Thoracic aorta (tissue), 2 donors: ENCODE measurements at regions not wholly inside any gene's neighbourhood (a gene's known extent, or its start where the extent isn't known, plus 50 kb on each side); places are given as distances from the start of the nearest gene placed in this dataset.

ENCODE experiments used
- ATAC-seq: fragments of 150-250 bp; one replicate; pipeline ENCODE4 v1.8.0; 2017; ENCODE audit warnings: low read depth; ENCODE audit not compliant: insufficient number of reproducible peaks, low FRiP score
- DNase-seq: peaks from one replicate; pipeline ENCODE4 v3.0.0-alpha.2; 2020; ENCODE audit warnings: low spot score
- H3K27ac ChIP-seq, 2 donors: fragments of 200-600 bp; sonication (generic); 1 replicate in 1 of 2; 2 replicates in 1 of 2; pipeline ENCODE4 v1.5.1; 2016; ENCODE audit warnings: mild to moderate bottlenecking in 2 of 2, moderate library complexity in 2 of 2
- H3K27me3 ChIP-seq: fragments of 200-600 bp; sonication (generic); replicated peaks from 2 replicates; pipeline ENCODE4 v1.6.0; 2016; ENCODE audit warnings: mild to moderate bottlenecking; ENCODE audit not compliant: insufficient read depth
- H3K36me3 ChIP-seq: fragments of 200-600 bp; sonication (generic); one replicate; pipeline ENCODE4 v1.5.1; 2016
- H3K4me1 ChIP-seq, 2 donors: fragments of 200-600 bp; sonication (generic); 1 replicate in 1 of 2; 2 replicates in 1 of 2; pipeline versions ENCODE4 v1.5.1 to v1.6.0; 2016; ENCODE audit warnings: low read depth in 2 of 2, mild to moderate bottlenecking in 1 of 2; ENCODE audit not compliant: control insufficient read depth in 1 of 2
- H3K4me3 ChIP-seq: fragments of 200-600 bp; sonication (generic); 2 replicates; pipeline ENCODE4 v1.5.1; 2016; ENCODE audit warnings: mild to moderate bottlenecking
- H3K9me3 ChIP-seq: fragments of 200-600 bp; sonication (generic); 2 replicates; pipeline ENCODE4 v1.5.1; 2016
- TF ChIP-seq, protein P1 (sequence below): fragments of 200-600 bp; sonication (generic); IDR thresholded peaks from one replicate; pipeline ENCODE4 v1.5.1; 2019; ENCODE audit warnings: antibody characterized with exemption

GRCh38 chr10:105644978-105645377, 1003.9 kb downstream of the SORCS3 start:
- no peak overlapping the region for H3K4me3 ChIP-seq
- DNase-seq: no peak
- no peak for ATAC-seq

DNA sequence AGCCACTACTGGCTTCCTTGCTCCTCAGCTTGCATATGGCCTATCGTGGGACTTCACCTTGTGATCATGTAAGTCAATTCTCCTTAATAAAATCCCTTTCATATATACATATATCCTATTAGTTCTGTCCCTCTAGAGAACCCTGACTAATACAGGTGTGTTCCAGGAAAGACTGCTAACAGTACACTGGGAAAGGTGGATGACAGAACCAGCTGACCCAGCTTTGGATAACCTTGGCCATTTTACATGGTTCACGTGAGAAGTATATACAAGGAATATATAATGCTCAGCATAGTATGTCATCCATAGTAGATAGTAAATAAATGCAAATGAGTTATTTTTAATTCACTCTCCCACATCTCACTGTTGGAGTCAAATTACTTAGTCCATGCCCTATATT, 1003.5 kb downstream of the SORCS3 start:
- no peaks in the 10 kb centered on the region for H3K9me3 ChIP-seq
- no peaks in the 10 kb centered on the region for H3K4me1 ChIP-seq
- H3K36me3 ChIP-seq: no peaks in the 10 kb centered on the region
- TF ChIP-seq, protein P1, sequence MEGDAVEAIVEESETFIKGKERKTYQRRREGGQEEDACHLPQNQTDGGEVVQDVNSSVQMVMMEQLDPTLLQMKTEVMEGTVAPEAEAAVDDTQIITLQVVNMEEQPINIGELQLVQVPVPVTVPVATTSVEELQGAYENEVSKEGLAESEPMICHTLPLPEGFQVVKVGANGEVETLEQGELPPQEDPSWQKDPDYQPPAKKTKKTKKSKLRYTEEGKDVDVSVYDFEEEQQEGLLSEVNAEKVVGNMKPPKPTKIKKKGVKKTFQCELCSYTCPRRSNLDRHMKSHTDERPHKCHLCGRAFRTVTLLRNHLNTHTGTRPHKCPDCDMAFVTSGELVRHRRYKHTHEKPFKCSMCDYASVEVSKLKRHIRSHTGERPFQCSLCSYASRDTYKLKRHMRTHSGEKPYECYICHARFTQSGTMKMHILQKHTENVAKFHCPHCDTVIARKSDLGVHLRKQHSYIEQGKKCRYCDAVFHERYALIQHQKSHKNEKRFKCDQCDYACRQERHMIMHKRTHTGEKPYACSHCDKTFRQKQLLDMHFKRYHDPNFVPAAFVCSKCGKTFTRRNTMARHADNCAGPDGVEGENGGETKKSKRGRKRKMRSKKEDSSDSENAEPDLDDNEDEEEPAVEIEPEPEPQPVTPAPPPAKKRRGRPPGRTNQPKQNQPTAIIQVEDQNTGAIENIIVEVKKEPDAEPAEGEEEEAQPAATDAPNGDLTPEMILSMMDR: no peak
- no peak overlapping the region for H3K27ac ChIP-seq
- H3K27me3 ChIP-seq: no peaks in the 10 kb centered on the region
- ATAC-seq (no peak), DNase-seq (no peak)
- no peak overlapping the region for H3K4me3 ChIP-seq

More at GRCh38 chr10:105644978-105645377, 1003.9 kb downstream of the SORCS3 start:
- Histone ChIP-seq H3K9me3 (no peaks in the 10 kb centered on the region), H3K4me1 (no peaks in the 10 kb centered on the region), H3K27me3 (no peaks in the 10 kb centered on the region), H3K27ac (no peak overlapping the region), H3K36me3 (no peaks in the 10 kb centered on the region)
- TF ChIP-seq, protein P1: no peak

DNA sequence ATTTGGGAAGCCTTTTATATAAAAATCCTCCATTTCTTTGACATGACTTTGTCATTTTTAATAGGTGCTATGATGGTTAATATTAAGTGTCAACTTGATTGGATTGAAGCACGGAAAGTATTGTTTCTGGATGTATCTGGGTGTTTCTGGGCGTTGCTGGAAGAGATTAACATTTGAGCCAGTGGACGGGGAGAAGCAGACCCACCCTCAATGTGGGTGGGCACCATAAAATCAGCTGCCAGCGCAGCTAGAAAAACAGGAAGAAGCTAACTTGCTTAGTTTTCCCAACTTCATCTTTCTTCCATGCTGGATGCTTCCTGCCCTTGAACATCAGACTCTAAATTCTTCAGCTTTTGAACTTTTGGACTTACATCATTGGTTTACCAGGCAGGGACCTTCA, 1003.0 kb downstream of the SORCS3 start:
- Histone ChIP-seq H3K9me3 (no peaks in the 10 kb centered on the region), H3K27me3 (no peaks in the 10 kb centered on the region), H3K4me3 (no peak overlapping the region), H3K4me1 (no peaks in the 10 kb centered on the region), H3K27ac (no peak overlapping the region), H3K36me3 (no peaks in the 10 kb centered on the region)
- TF ChIP-seq, protein P1: no peak
- ATAC-seq: no peak
- DNase-seq: no peak

GRCh38 chr10:105643660-105644059, 1002.6 kb downstream of the SORCS3 start:
- ATAC-seq: no peak
- no peaks in the 10 kb centered on the region for H3K9me3 ChIP-seq
- no peaks in the 10 kb centered on the region for H3K4me1 ChIP-seq
- DNase-seq: no peak
- TF ChIP-seq, protein P1: no peak
- no peaks in the 10 kb centered on the region for H3K27me3 ChIP-seq
- no peak overlapping the region for H3K27ac ChIP-seq
- no peak overlapping the region for H3K4me3 ChIP-seq
- H3K36me3 ChIP-seq: no peaks in the 10 kb centered on the region

GRCh38 chr10:105634281-105634680, 993.2 kb downstream of the SORCS3 start:
- H3K36me3 ChIP-seq: no peaks in the 10 kb centered on the region
- no peaks in the 10 kb centered on the region for H3K27me3 ChIP-seq
- ATAC-seq: no peak
- H3K9me3 ChIP-seq: no peaks in the 10 kb centered on the region
- no peaks in the 10 kb centered on the region for H3K4me1 ChIP-seq
- no peak for DNase-seq
- TF ChIP-seq, protein P1: no peak
- no peak overlapping the region for H3K27ac ChIP-seq
- H3K4me3 ChIP-seq: no peak overlapping the region
